Gastrocnemius medialis (tissue), 4 donors: ENCODE measurements at regions not wholly inside any gene's neighbourhood (a gene's known extent, or its start where the extent isn't known, plus 50 kb on each side); places are given as distances from the start of the nearest gene placed in this dataset.
"Not testable (repeated sequence)": the region's sequence is repeated elsewhere in the genome, so short reads cannot be mapped to it uniquely, and the experiment has no call there.

Experiments used
- POLR2A ChIP-seq, 2 donors: fragments of 450-650 bp; IDR thresholded peaks; one replicate each; pipeline ENCODE4 v1.6.1; 2017; ENCODE audit warnings: antibody characterized with exemption in 2 of 2, mild to moderate bottlenecking in 2 of 2, moderate library complexity in 2 of 2
- TF ChIP-seq, protein P1 (sequence below), 5 experiments: fragments of 450-650 bp in 3 of 5; fragments of 200-600 bp in 2 of 5; sonication (generic) in 2 of 5; IDR thresholded peaks in 4 of 5; conservative IDR thresholded peaks in 1 of 5; 1 replicate in 4 of 5; 2 replicates in 1 of 5; pipeline ENCODE4 v1.5.1; 2016 to 2019; ENCODE audit warnings: antibody characterized with exemption in 5 of 5, mild to moderate bottlenecking in 3 of 5, moderate library complexity in 3 of 5

DNA sequence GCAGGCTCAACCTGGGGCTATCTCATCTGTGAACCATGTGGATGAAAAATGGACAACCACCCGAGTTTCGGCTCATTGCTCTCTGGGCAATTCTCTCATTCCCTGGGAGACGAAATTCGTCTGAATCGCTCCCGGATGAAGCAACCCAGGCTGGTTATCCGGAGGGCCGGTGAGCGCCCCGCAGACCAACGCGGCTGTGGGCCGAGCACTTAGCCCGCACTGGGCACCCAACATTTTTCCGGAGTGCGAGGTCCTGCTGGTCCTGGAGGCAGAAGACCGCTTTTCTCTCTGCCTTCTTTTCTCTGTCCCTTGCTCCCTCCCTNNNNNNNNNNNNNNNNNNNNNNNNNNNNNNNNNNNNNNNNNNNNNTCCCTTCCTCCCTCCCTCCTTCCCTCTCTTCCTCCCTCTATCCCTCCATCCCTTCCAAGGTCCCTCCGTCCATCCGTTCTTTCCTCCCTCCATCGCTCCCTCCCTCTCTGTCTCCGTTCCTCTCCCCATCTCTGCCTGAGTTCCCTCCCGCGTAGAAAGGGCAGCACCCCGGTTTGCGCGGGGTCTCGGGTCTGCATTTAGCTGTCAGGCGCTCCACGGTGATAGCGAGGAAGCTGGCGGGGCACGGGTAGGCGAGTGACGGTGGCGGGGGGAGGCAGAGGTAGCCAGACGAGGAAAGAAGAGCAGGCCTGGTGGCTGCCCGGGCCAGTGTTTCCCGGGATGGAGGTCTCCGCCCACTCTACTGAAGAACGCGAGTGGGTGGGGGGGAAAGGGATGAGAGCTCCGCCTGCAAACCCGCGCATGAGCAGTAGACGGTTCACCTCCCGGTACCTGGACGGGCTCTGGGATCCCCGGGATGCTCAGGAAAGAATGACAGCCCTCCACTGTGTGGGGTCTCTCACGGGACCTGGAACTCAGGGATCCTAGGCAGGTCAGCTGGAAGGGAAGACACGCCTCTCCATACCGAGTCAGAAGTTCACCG, 1809.7 kb upstream of the DEFB115 start:
- TF ChIP-seq, protein P1, sequence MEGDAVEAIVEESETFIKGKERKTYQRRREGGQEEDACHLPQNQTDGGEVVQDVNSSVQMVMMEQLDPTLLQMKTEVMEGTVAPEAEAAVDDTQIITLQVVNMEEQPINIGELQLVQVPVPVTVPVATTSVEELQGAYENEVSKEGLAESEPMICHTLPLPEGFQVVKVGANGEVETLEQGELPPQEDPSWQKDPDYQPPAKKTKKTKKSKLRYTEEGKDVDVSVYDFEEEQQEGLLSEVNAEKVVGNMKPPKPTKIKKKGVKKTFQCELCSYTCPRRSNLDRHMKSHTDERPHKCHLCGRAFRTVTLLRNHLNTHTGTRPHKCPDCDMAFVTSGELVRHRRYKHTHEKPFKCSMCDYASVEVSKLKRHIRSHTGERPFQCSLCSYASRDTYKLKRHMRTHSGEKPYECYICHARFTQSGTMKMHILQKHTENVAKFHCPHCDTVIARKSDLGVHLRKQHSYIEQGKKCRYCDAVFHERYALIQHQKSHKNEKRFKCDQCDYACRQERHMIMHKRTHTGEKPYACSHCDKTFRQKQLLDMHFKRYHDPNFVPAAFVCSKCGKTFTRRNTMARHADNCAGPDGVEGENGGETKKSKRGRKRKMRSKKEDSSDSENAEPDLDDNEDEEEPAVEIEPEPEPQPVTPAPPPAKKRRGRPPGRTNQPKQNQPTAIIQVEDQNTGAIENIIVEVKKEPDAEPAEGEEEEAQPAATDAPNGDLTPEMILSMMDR (IDR thresholded peaks at IDR 0.05 in 4 of 5, conservative IDR thresholded peaks at IDR 0.05 in 1 of 5): not testable (repeated sequence)
- TF ChIP-seq POLR2A (IDR thresholded peaks at IDR 0.05): not testable (repeated sequence)
